ENCODE measurements at regions not wholly inside any gene's neighbourhood (a gene's known extent, or its start where the extent isn't known, plus 50 kb on each side); places are given as distances from the start of the nearest gene placed in this dataset.

GRCh38 chr1:21362096-21362495 lies 71.8 kb upstream of the ECE1 start:
- Histone ChIP-seq H3K27ac (ENCODE audit: low read depth, low read length, poor library complexity, severe bottlenecking) (no peak overlapping the region), H3K4me1 (ENCODE audit: insufficient read depth, low read length, severe bottlenecking) (no peaks in the 10 kb centered on the region)

GRCh38 chr1:21361506-21361905 lies 71.2 kb upstream of the ECE1 start:
- TF ChIP-seq EZH2 (IDR thresholded peaks at IDR 0.05; ENCODE audit: borderline replicate concordance, low read length) (no peak), CTCF (IDR thresholded peaks at IDR 0.05; ENCODE audit: low read length) (no peak)

More at GRCh38 chr1:21362096-21362495, 71.8 kb upstream of the ECE1 start:
- Histone ChIP-seq H4K20me1 (ENCODE audit: insufficient read depth, low read length) (no peaks in the 10 kb centered on the region), H3F3A (ENCODE audit: insufficient read depth, low read length) (no peaks in the 10 kb centered on the region), H3K9ac (ENCODE audit: low read length) (no peak overlapping the region), H3K79me2 (ENCODE audit: insufficient read depth, low read length) (no peaks in the 10 kb centered on the region), H2AFZ (ENCODE audit: low read length) (no peak overlapping the region), H3K9me2 (ENCODE audit: low read depth, low read length) (no peaks in the 10 kb centered on the region), H3K9me3 (ENCODE audit: low read length) (no peaks in the 10 kb centered on the region), H3K27me3 (ENCODE audit: insufficient read depth, low read length) (no peaks in the 10 kb centered on the region), H3K4me2 (ENCODE audit: low read length) (no peak overlapping the region), H3K4me3 (ENCODE audit: low read depth, low read length, poor library complexity, severe bottlenecking) (no peak overlapping the region), H3K36me3 (ENCODE audit: insufficient read depth, low read length) (no peaks in the 10 kb centered on the region)
- TF ChIP-seq CTCF (IDR thresholded peaks at IDR 0.05; ENCODE audit: low read length): no peak
- TF ChIP-seq EZH2 (IDR thresholded peaks at IDR 0.05; ENCODE audit: borderline replicate concordance, low read length): no peak

GRCh38 chr1:21357161-21357560 lies 66.9 kb upstream of the ECE1 start:
- Histone ChIP-seq H3K36me3 (ENCODE audit: insufficient read depth, low read length) (no peaks in the 10 kb centered on the region), H3K4me1 (ENCODE audit: insufficient read depth, low read length, severe bottlenecking) (no peaks in the 10 kb centered on the region), H3K79me2 (ENCODE audit: insufficient read depth, low read length) (no peaks in the 10 kb centered on the region), H3K9me3 (ENCODE audit: low read length) (no peaks in the 10 kb centered on the region), H3K4me2 (ENCODE audit: low read length) (no peak overlapping the region), H3K9ac (ENCODE audit: low read length) (no peak overlapping the region), H3K4me3 (ENCODE audit: low read depth, low read length, poor library complexity, severe bottlenecking) (no peak overlapping the region), H3K9me2 (ENCODE audit: low read depth, low read length) (no peaks in the 10 kb centered on the region), H4K20me1 (ENCODE audit: insufficient read depth, low read length) (no peaks in the 10 kb centered on the region), H3F3A (ENCODE audit: insufficient read depth, low read length) (no peaks in the 10 kb centered on the region), H2AFZ (ENCODE audit: low read length) (no peak overlapping the region), H3K27ac (ENCODE audit: low read depth, low read length, poor library complexity, severe bottlenecking) (no peak overlapping the region), H3K27me3 (ENCODE audit: insufficient read depth, low read length) (no peaks in the 10 kb centered on the region)
- TF ChIP-seq EZH2 (IDR thresholded peaks at IDR 0.05; ENCODE audit: borderline replicate concordance, low read length) (no peak), CTCF (IDR thresholded peaks at IDR 0.05; ENCODE audit: low read length) (no peak)

More at GRCh38 chr1:21361506-21361905, 71.2 kb upstream of the ECE1 start:
- Histone ChIP-seq H3K27ac (ENCODE audit: low read depth, low read length, poor library complexity, severe bottlenecking) (no peak overlapping the region), H3K79me2 (ENCODE audit: insufficient read depth, low read length) (no peaks in the 10 kb centered on the region), H4K20me1 (ENCODE audit: insufficient read depth, low read length) (no peaks in the 10 kb centered on the region), H3K4me3 (ENCODE audit: low read depth, low read length, poor library complexity, severe bottlenecking) (no peak overlapping the region), H3K4me1 (ENCODE audit: insufficient read depth, low read length, severe bottlenecking) (no peaks in the 10 kb centered on the region), H3K9me2 (ENCODE audit: low read depth, low read length) (no peaks in the 10 kb centered on the region), H3K9ac (ENCODE audit: low read length) (no peak overlapping the region), H3K27me3 (ENCODE audit: insufficient read depth, low read length) (no peaks in the 10 kb centered on the region), H3K4me2 (ENCODE audit: low read length) (no peak overlapping the region), H3F3A (ENCODE audit: insufficient read depth, low read length) (no peaks in the 10 kb centered on the region), H3K36me3 (ENCODE audit: insufficient read depth, low read length) (no peaks in the 10 kb centered on the region), H3K9me3 (ENCODE audit: low read length) (no peaks in the 10 kb centered on the region), H2AFZ (ENCODE audit: low read length) (no peak overlapping the region)
